GM12891 (cell line): ENCODE measurements at regions not wholly inside any gene's neighbourhood (a gene's known extent, or its start where the extent isn't known, plus 50 kb on each side); places are given as distances from the start of the nearest gene placed in this dataset.

Experiments
- PAX5 ChIP-seq: IDR thresholded peaks from 2 replicates; pipeline ENCODE4 v1.6.1; 2011; ENCODE audit warnings: low read length, moderate library complexity, mild to moderate bottlenecking; ENCODE audit not compliant: insufficient read depth, severe bottlenecking
- POLR2A ChIP-seq: IDR thresholded peaks from 2 replicates; pipeline ENCODE4 v1.6.1; 2011; ENCODE audit warnings: low read depth, low read length, control low read depth
- POLR2AphosphoS5 ChIP-seq: IDR thresholded peaks from 2 replicates; pipeline ENCODE4 v1.6.1; 2011; ENCODE audit warnings: low read depth, low read length, control low read depth
- TAF1 ChIP-seq: IDR thresholded peaks from 2 replicates; pipeline ENCODE4 v1.6.1; 2011; ENCODE audit warnings: low read depth, low read length, control low read depth

DNA sequence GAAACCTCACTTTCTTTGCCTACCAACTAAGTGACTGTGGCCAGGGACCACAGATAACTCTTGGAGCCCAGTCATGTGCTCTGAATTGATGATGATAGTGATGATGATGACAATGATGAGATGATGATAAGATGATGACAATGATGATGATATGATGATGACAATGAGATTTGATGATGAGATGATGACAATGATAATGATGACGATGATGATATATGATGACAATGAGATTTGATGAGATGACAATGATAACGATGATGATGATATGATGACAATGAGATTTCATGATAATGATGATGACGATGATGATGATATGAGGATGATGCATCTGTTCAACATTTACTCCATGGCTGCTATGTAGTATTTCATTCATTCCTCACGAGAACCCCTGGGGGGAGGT is 213.0 kb downstream of the ERCC6L2 start:
- TF ChIP-seq POLR2A (no peak), PAX5 (no peak), POLR2AphosphoS5 (no peak), TAF1 (no peak)
